GM13976 (cell line): ENCODE measurements at regions not wholly inside any gene's neighbourhood (a gene's known extent, or its start where the extent isn't known, plus 50 kb on each side); places are given as distances from the start of the nearest gene placed in this dataset.

Source experiments
- DNase-seq: peaks from one replicate; pipeline ENCODE4 v3.0.0; 2012; ENCODE audit warnings: low spot score
- CTCF ChIP-seq: IDR thresholded peaks from 2 replicates; pipeline ENCODE4 v1.5.1; 2012; ENCODE audit warnings: borderline replicate concordance, mild to moderate bottlenecking; ENCODE audit not compliant: insufficient read depth; ENCODE audit errors: extremely low read depth, missing control alignments, control extremely low read depth
- in situ Hi-C: fragments of 300-500 bp; cut with MboI; formaldehyde crosslinking; loops from one replicate; pipeline ENCODE4 v1.12.0; 2022; ENCODE audit warnings: low sequenced_read_pairs, mixed read lengths, inconsistent platforms; ENCODE audit not compliant: unreplicated experiment

GRCh38 chr2:138275881-138276280, 225.7 kb upstream of the SPOPL start:
- in situ Hi-C loops, result no loop called here
- TF ChIP-seq CTCF, result no peak
- no peak for DNase-seq

GRCh38 chr2:138276339-138276738, 225.2 kb upstream of the SPOPL start:
- no peak for DNase-seq
- no peak for TF ChIP-seq CTCF
- in situ Hi-C loops, result no loop called here

- no peak for DNase-seq
- no peak for TF ChIP-seq CTCF
- in situ Hi-C loops, result no loop called here
Observed at GRCh38 chr2:138277062-138277461, 224.5 kb upstream of the SPOPL start.

- in situ Hi-C loops, result no loop called here
- DNase-seq, result no peak
- TF ChIP-seq CTCF, result no peak
Observed at GRCh38 chr2:138279871-138280270, 221.7 kb upstream of the SPOPL start.

GRCh38 chr2:138280999-138281695, 220.4 kb upstream of the SPOPL start:
- no peak for TF ChIP-seq CTCF
- in situ Hi-C loops, result no loop called here
- no peak for DNase-seq

- TF ChIP-seq CTCF, result no peak
- DNase-seq, result no peak
- in situ Hi-C loops, result no loop called here
Observed at GRCh38 chr2:138282014-138282672, 219.4 kb upstream of the SPOPL start.
